HCT116 (cell line): ENCODE measurements at regions not wholly inside any gene's neighbourhood (a gene's known extent, or its start where the extent isn't known, plus 50 kb on each side); places are given as distances from the start of the nearest gene placed in this dataset.

Experiments used
- ATAC-seq: fragments of 200-7000 bp; cut with Tn5 transposase; 2 replicates; pipeline ENCODE4 v1.9.1; 2020; ENCODE audit warnings: mild to moderate bottlenecking, moderate library complexity
- BruUV-seq: library from RNA; stranded (reverse); fragments of 400-500 nt; replicated peaks from 2 replicates; lab custom pipeline; 2021; lab: Mats Ljungman, UMichigan
- CTCF ChIA-PET: fragments of 300-600 bp; sonication (Branson Sonifier 250); formaldehyde crosslinking; loops from one replicate; lab custom pipeline; 2021; ENCODE audit warnings: antibody characterized with exemption; lab: Charles Lee
- POLR2A ChIA-PET: fragments of 300-600, 350-600 bp; sonication (Branson Sonifier 250); formaldehyde crosslinking; loops from one replicate; lab custom pipeline; 2021; ENCODE audit warnings: antibody characterized with exemption; lab: Charles Lee
- RAD21 ChIA-PET, 2 experiments: fragments of 300-600 bp; sonication (Branson Sonifier 250); formaldehyde crosslinking; loops; one replicate each; lab custom pipeline; 2023; ENCODE audit warnings: low total read pairs in 2 of 2; ENCODE audit not compliant: uncharacterized antibody in 2 of 2, unreplicated experiment in 2 of 2, low non-redundant PET in 1 of 2; lab: Charles Lee
- DNase-seq: peaks from one replicate; pipeline ENCODE4 v3.0.0-alpha.2; 2010; ENCODE audit warnings: low read depth, low spot score
- H2AFZ ChIP-seq: fragments of 200-600 bp; shearing (Covaris generic), sonication (generic); 2 replicates; pipeline ENCODE4 v1.6.1; 2017; ENCODE audit warnings: low read depth, mixed run types, mixed read lengths, antibody characterized with exemption, low read length; ENCODE audit not compliant: poor library complexity, severe bottlenecking
- H3K27ac ChIP-seq: 2 replicates; pipeline ENCODE4 v1.5.1; 2012; ENCODE audit warnings: low read depth, low read length
- H3K27me3 ChIP-seq: fragments of 200-600 bp; sonication (generic); 2 replicates; pipeline ENCODE4 v1.6.1; 2016; ENCODE audit warnings: mixed run types, low read length, mixed read lengths; ENCODE audit not compliant: insufficient read depth
- H3K36me3 ChIP-seq, 2 experiments: fragments of 200-500 bp in 1 of 2; fragments of 200-600 bp in 1 of 2; sonication (Bioruptor generic) in 1 of 2; sonication (generic) in 1 of 2; 2 replicates each; pipeline versions ENCODE4 v1.5.1 to v1.6.1; 2014 to 2016; ENCODE audit warnings: low read length in 2 of 2, inconsistent platforms in 1 of 2, mixed read lengths in 1 of 2, mixed run types in 1 of 2; ENCODE audit not compliant: insufficient read depth in 2 of 2, control insufficient read depth in 1 of 2
- H3K4me1 ChIP-seq, 2 experiments: fragments of 200-600 bp in 1 of 2; sonication (generic) in 1 of 2; 2 replicates each; pipeline versions ENCODE4 v1.5.1 to v1.6.1; 2012 to 2017; ENCODE audit warnings: low read length in 2 of 2, inconsistent platforms in 1 of 2, mild to moderate bottlenecking in 1 of 2, mixed read lengths in 1 of 2, mixed run types in 1 of 2, moderate library complexity in 1 of 2; ENCODE audit not compliant: insufficient read depth in 2 of 2, control insufficient read depth in 1 of 2
- H3K4me2 ChIP-seq: fragments of 200-600 bp; sonication (generic); 2 replicates; pipeline ENCODE4 v1.6.1; 2017; ENCODE audit warnings: mixed run types, low read length, mixed read lengths
- H3K4me3 ChIP-seq, 2 experiments: fragments of 200-600 bp in 1 of 2; sonication (generic) in 1 of 2; replicated peaks in 1 of 2; 2 replicates each; pipeline ENCODE4 v1.5.1; 2011 to 2016; ENCODE audit warnings: low read length in 2 of 2, control low read depth in 1 of 2, low read depth in 1 of 2, mild to moderate bottlenecking in 1 of 2, mixed read lengths in 1 of 2, mixed run types in 1 of 2
- H3K79me2 ChIP-seq: fragments of 200-600 bp; sonication (generic); 2 replicates; pipeline ENCODE4 v1.6.1; 2017; ENCODE audit warnings: mild to moderate bottlenecking, mixed run types, low read length, moderate library complexity, mixed read lengths; ENCODE audit not compliant: insufficient read depth
- H3K9ac ChIP-seq: fragments of 200-600 bp; sonication (generic); 2 replicates; pipeline ENCODE4 v1.6.1; 2016; ENCODE audit warnings: low read length, mixed read lengths
- H3K9me2 ChIP-seq: fragments of 200-600 bp; sonication (generic), shearing (Covaris generic); 2 replicates; pipeline ENCODE4 v1.6.1; 2017; ENCODE audit warnings: mixed run types, mild to moderate bottlenecking, moderate library complexity; ENCODE audit not compliant: insufficient read depth
- H3K9me3 ChIP-seq, 2 experiments: fragments of 200-500 bp in 1 of 2; fragments of 200-600 bp in 1 of 2; sonication (Bioruptor generic) in 1 of 2; sonication (generic) in 1 of 2; 2 replicates each; pipeline ENCODE4 v1.6.1; 2014 to 2017; ENCODE audit warnings: low read length in 2 of 2, mixed read lengths in 2 of 2, inconsistent platforms in 1 of 2, low read depth in 1 of 2, mild to moderate bottlenecking in 1 of 2, mixed run types in 1 of 2, moderate library complexity in 1 of 2; ENCODE audit not compliant: control insufficient read depth in 1 of 2, insufficient read depth in 1 of 2
- H4K20me1 ChIP-seq: fragments of 200-600 bp; sonication (generic), shearing (Covaris generic); 2 replicates; pipeline ENCODE4 v1.6.1; 2017; ENCODE audit warnings: mixed run types, mild to moderate bottlenecking, moderate library complexity; ENCODE audit not compliant: insufficient read depth
- CEBPB ChIP-seq: IDR thresholded peaks from 2 replicates; pipeline ENCODE4 v1.6.1; 2012; ENCODE audit warnings: low read depth
- CTCF ChIP-seq, 3 experiments: fragments of 200-600 bp in 1 of 3; sonication (generic) in 1 of 3; IDR thresholded peaks in 2 of 3; conservative IDR thresholded peaks in 1 of 3; 2 replicates each; pipeline ENCODE4 v1.5.1; 2012 to 2017; ENCODE audit warnings: low read depth in 2 of 3, low read length in 2 of 3, antibody characterized with exemption in 1 of 3, borderline replicate concordance in 1 of 3, control low read depth in 1 of 3, mild to moderate bottlenecking in 1 of 3, mixed read lengths in 1 of 3, mixed run types in 1 of 3, moderate library complexity in 1 of 3; ENCODE audit not compliant: insufficient read depth in 1 of 3
- ELF1 ChIP-seq: IDR thresholded peaks from 2 replicates; pipeline ENCODE4 v1.6.1; 2012; ENCODE audit warnings: low read depth, borderline replicate concordance
- EZH2 ChIP-seq: fragments of 200-600 bp; sonication (generic); IDR thresholded peaks from 2 replicates; pipeline ENCODE4 v1.6.1; 2017; ENCODE audit warnings: antibody characterized with exemption, mixed run types
- FOSL1 ChIP-seq: IDR thresholded peaks from 2 replicates; pipeline ENCODE4 v1.6.1; 2012; ENCODE audit warnings: low read depth
- POLR2A ChIP-seq: IDR thresholded peaks from 2 replicates; pipeline ENCODE4 v1.7.0; 2011; ENCODE audit warnings: borderline replicate concordance; ENCODE audit not compliant: insufficient read depth, insufficient read length; ENCODE audit errors: extremely low read depth
- POLR2AphosphoS5 ChIP-seq: IDR thresholded peaks from 2 replicates; pipeline ENCODE4 v1.6.1; 2011; ENCODE audit warnings: mild to moderate bottlenecking, low read depth, low read length, moderate library complexity
- RAD21 ChIP-seq: IDR thresholded peaks from 2 replicates; pipeline ENCODE4 v1.6.1; 2012; ENCODE audit warnings: low read depth, mild to moderate bottlenecking
- REST ChIP-seq: IDR thresholded peaks from 2 replicates; pipeline ENCODE4 v1.6.1; 2012; ENCODE audit warnings: low read depth
- SP1 ChIP-seq: IDR thresholded peaks from 2 replicates; pipeline ENCODE4 v1.6.1; 2012; ENCODE audit warnings: low read depth
- SRF ChIP-seq: IDR thresholded peaks from 2 replicates; pipeline ENCODE4 v1.6.1; 2012; ENCODE audit warnings: low read depth
- TCF7L2 ChIP-seq: IDR thresholded peaks from 2 replicates; pipeline ENCODE4 v1.7.0; 2011; ENCODE audit warnings: borderline replicate concordance, inconsistent platforms; ENCODE audit not compliant: insufficient read depth, insufficient read length; ENCODE audit errors: extremely low read depth
- YY1 ChIP-seq: IDR thresholded peaks from 2 replicates; pipeline ENCODE4 v1.6.1; 2011; ENCODE audit warnings: low read length, low read depth, moderate library complexity, mild to moderate bottlenecking; ENCODE audit not compliant: insufficient replicate concordance; ENCODE audit errors: extremely low read depth
- ZNF274 ChIP-seq: fragments of 200-500 bp; sonication (Bioruptor generic); IDR thresholded peaks from 2 replicates; pipeline ENCODE4 v1.6.1; 2014; ENCODE audit warnings: mild to moderate bottlenecking, low read depth, low read length, inconsistent platforms
- intact Hi-C: fragments of 100-400 bp; cut with micrococcal nuclease; formaldehyde crosslinking; loops from 2 replicates; pipeline ENCODE4 v1.10.0; 2022
- TF ChIP-seq, protein P1 (sequence below): IDR thresholded peaks from 2 replicates; pipeline ENCODE4 v1.6.1; 2012

- ChIA-PET CTCF (no interaction called here), POLR2A (no interaction called here), RAD21 (no interaction called here)
- Histone ChIP-seq H3K27me3 (no peaks in the 10 kb centered on the region), H3K9me3 (peaks cover 7 to 41% of the 10 kb centered on the region in 2 experiments; a peak in 2 of 4 replicates), H3K9ac (no peak overlapping the region), H3K36me3 (no peaks in the 10 kb centered on the region), H3K4me1 (no peaks in the 10 kb centered on the region), H3K9me2 (no peaks in the 10 kb centered on the region), H2AFZ (no peak overlapping the region), H3K4me2 (no peak overlapping the region), H3K27ac (no peak overlapping the region), H3K79me2 (no peaks in the 10 kb centered on the region), H3K4me3 (no peak overlapping the region), H4K20me1 (no peaks in the 10 kb centered on the region)
- intact Hi-C loops = no loop called here
- TF ChIP-seq ZNF274 (no peak), TCF7L2 (no peak), ELF1 (no peak), SRF (no peak), CTCF (IDR thresholded peaks at IDR 0.05 in 2 of 3, conservative IDR thresholded peaks at IDR 0.05 in 1 of 3; ENCODE audit: borderline replicate concordance in 1 of 3, insufficient read depth in 1 of 3, low read depth in 2 of 3, low read length in 2 of 3) (no peak), POLR2AphosphoS5 (no peak), REST (no peak), RAD21 (no peak), FOSL1 (no peak), CEBPB (no peak), EZH2 (no peak), POLR2A (no peak), YY1 (no peak), SP1 (no peak)
- TF ChIP-seq, protein P1, sequence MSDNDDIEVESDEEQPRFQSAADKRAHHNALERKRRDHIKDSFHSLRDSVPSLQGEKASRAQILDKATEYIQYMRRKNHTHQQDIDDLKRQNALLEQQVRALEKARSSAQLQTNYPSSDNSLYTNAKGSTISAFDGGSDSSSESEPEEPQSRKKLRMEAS = no peak
- DNase-seq (no peak), ATAC-seq (no peak)
- no TSS peak for BruUV-seq
Measured at GRCh38 chr5:3996707-3997336, 401.2 kb downstream of the IRX1 start.
